ENCODE measurements at regions not wholly inside any gene's neighbourhood (a gene's known extent, or its start where the extent isn't known, plus 50 kb on each side); places are given as distances from the start of the nearest gene placed in this dataset.

GRCh38 chr20:40524071-40524470, 165.0 kb downstream of the MAFB start:
- Histone ChIP-seq H3K9me1 (replicated peaks; ENCODE audit: control insufficient read depth, extremely low read depth, insufficient read depth, low read length) (no peaks in the 10 kb centered on the region), H3K79me2 (ENCODE audit: control insufficient read depth, insufficient read depth, low read length) (no peaks in the 10 kb centered on the region), H4K20me1 (replicated peaks; ENCODE audit: control insufficient read depth, extremely low read depth, insufficient read depth, low read length) (no peaks in the 10 kb centered on the region), H2AFZ (ENCODE audit: low read depth, low read length) (no peak overlapping the region), H3K9ac (replicated peaks; ENCODE audit: extremely low read depth, insufficient read depth, low read length) (no peak overlapping the region), H3K4me2 (ENCODE audit: insufficient read depth, low read length) (no peak overlapping the region), H3K36me3 (ENCODE audit: control insufficient read depth in 2 of 2, extremely low read depth in 1 of 2, insufficient read depth in 2 of 2, low read length in 2 of 2) (no peaks in the 10 kb centered on the region), H3K4me3 (replicated peaks in 1 of 3; ENCODE audit: insufficient read depth in 1 of 3, low read depth in 1 of 3, low read length in 3 of 3) (no peak overlapping the region), H3K4me1 (ENCODE audit: control insufficient read depth, extremely low read depth, insufficient read depth, low read length) (no peaks in the 10 kb centered on the region), H3K27me3 (ENCODE audit: control insufficient read depth in 2 of 2, insufficient read depth in 2 of 2, low read length in 2 of 2) (no peaks in the 10 kb centered on the region), H3K9me3 (replicated peaks; ENCODE audit: control insufficient read depth, insufficient read depth, low read length) (no peaks in the 10 kb centered on the region), H3K27ac (ENCODE audit: insufficient read depth, low read depth, low read length) (no peak overlapping the region)
- DNase-seq (ENCODE audit: low read depth, low spot score), result no peak
- ChIA-PET POLR2A (no interaction called here), CTCF (no interaction called here)
- TF ChIP-seq CTCF (IDR thresholded peaks at IDR 0.05; ENCODE audit: extremely low read depth in 1 of 2, insufficient read depth in 1 of 2, low read depth in 1 of 2, low read length in 2 of 2) (no peak), MAX (IDR thresholded peaks at IDR 0.05; ENCODE audit: insufficient read depth, insufficient read length) (no peak), FOS (IDR thresholded peaks at IDR 0.05; ENCODE audit: borderline replicate concordance, insufficient read depth, low read length) (no peak), MYC (IDR thresholded peaks at IDR 0.05; ENCODE audit: low read depth, low read length) (no peak), EZH2 (IDR thresholded peaks at IDR 0.05; ENCODE audit: borderline replicate concordance, low read depth, low read length, severe bottlenecking) (no peak), JUN (IDR thresholded peaks at IDR 0.05; ENCODE audit: borderline replicate concordance, insufficient read depth, insufficient read length, low read depth) (no peak), POLR2AphosphoS5 (IDR thresholded peaks at IDR 0.05; ENCODE audit: insufficient read depth, low read depth, low read length) (no peak)
- dilution Hi-C loops (cut with MboI; ENCODE audit: extremely low pct_ligation_motif_present, low sequenced_read_pairs), result no loop called here
- BruUV-seq (replicated peaks), result no TSS peak
- FAIRE-seq, result no peak
- intact Hi-C loops (cut with micrococcal nuclease), result no loop called here
